Uterus (tissue), 3 donors: ENCODE measurements at regions not wholly inside any gene's neighbourhood (a gene's known extent, or its start where the extent isn't known, plus 50 kb on each side); places are given as distances from the start of the nearest gene placed in this dataset.

Source experiments
- DNase-seq, 2 donors: peaks; one replicate each; pipeline ENCODE4 v3.0.0-alpha.2; 2019 to 2020
- H3K27ac ChIP-seq, 2 donors: fragments of 200-600 bp; sonication (generic); 1 replicate in 1 of 2; 2 replicates in 1 of 2; pipeline ENCODE4 v1.5.1; 2016 to 2018
- H3K27me3 ChIP-seq, 2 donors: fragments of 200-600 bp; sonication (generic); one replicate each; pipeline ENCODE4 v1.5.1; 2018 to 2019; ENCODE audit warnings: control low read depth in 1 of 2
- H3K36me3 ChIP-seq, 2 donors: fragments of 200-600 bp; sonication (generic); one replicate each; pipeline ENCODE4 v1.5.1; 2019; ENCODE audit warnings: control low read depth in 1 of 2
- H3K4me1 ChIP-seq, 2 donors: fragments of 200-600 bp; sonication (generic); one replicate each; pipeline ENCODE4 v1.5.1; 2018 to 2019; ENCODE audit warnings: control low read depth in 1 of 2
- H3K4me3 ChIP-seq, 2 donors: fragments of 200-600 bp; sonication (generic); 1 replicate in 1 of 2; 2 replicates in 1 of 2; pipeline ENCODE4 v1.5.1; 2018 to 2019; ENCODE audit warnings: mild to moderate bottlenecking in 1 of 2
- H3K9me3 ChIP-seq, 2 donors: fragments of 200-600 bp; sonication (generic); one replicate each; pipeline ENCODE4 v1.5.1; 2019; ENCODE audit warnings: control low read depth in 1 of 2
- POLR2A ChIP-seq, 2 donors: fragments of 450-650 bp; IDR thresholded peaks; one replicate each; pipeline ENCODE4 v1.6.1; 2016; ENCODE audit warnings: antibody characterized with exemption in 2 of 2, mild to moderate bottlenecking in 1 of 2, moderate library complexity in 1 of 2
- intact Hi-C: fragments of 100-400 bp; cut with DNase I; formaldehyde crosslinking; loops from one replicate; pipeline ENCODE4 v1.15.1; 2023; ENCODE audit warnings: low total_unique reads
- TF ChIP-seq, protein P1 (sequence below), 4 experiments: fragments of 200-600 bp in 2 of 4; fragments of 450-650 bp in 2 of 4; sonication (generic) in 2 of 4; IDR thresholded peaks; one replicate each; pipeline ENCODE4 v1.5.1; 2016 to 2019; ENCODE audit warnings: antibody characterized with exemption in 4 of 4, mild to moderate bottlenecking in 2 of 4, moderate library complexity in 1 of 4
- donor health status: DM: yes; HTN: yes; CAD: no.

GRCh38 chr1:57599236-57599994 lies 175.6 kb upstream of the DAB1 start:
- Histone ChIP-seq H3K4me1 (no peaks in the 10 kb centered on the region), H3K27me3 (no peaks in the 10 kb centered on the region), H3K9me3 (no peaks in the 10 kb centered on the region), H3K27ac (no peak overlapping the region), H3K36me3 (no peaks in the 10 kb centered on the region), H3K4me3 (no peak overlapping the region)
- no peak for DNase-seq
- intact Hi-C loops, result no loop called here
- no peak for TF ChIP-seq POLR2A (IDR thresholded peaks at IDR 0.05)
- TF ChIP-seq, protein P1, sequence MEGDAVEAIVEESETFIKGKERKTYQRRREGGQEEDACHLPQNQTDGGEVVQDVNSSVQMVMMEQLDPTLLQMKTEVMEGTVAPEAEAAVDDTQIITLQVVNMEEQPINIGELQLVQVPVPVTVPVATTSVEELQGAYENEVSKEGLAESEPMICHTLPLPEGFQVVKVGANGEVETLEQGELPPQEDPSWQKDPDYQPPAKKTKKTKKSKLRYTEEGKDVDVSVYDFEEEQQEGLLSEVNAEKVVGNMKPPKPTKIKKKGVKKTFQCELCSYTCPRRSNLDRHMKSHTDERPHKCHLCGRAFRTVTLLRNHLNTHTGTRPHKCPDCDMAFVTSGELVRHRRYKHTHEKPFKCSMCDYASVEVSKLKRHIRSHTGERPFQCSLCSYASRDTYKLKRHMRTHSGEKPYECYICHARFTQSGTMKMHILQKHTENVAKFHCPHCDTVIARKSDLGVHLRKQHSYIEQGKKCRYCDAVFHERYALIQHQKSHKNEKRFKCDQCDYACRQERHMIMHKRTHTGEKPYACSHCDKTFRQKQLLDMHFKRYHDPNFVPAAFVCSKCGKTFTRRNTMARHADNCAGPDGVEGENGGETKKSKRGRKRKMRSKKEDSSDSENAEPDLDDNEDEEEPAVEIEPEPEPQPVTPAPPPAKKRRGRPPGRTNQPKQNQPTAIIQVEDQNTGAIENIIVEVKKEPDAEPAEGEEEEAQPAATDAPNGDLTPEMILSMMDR (IDR thresholded peaks at IDR 0.05), result no peak

DNA sequence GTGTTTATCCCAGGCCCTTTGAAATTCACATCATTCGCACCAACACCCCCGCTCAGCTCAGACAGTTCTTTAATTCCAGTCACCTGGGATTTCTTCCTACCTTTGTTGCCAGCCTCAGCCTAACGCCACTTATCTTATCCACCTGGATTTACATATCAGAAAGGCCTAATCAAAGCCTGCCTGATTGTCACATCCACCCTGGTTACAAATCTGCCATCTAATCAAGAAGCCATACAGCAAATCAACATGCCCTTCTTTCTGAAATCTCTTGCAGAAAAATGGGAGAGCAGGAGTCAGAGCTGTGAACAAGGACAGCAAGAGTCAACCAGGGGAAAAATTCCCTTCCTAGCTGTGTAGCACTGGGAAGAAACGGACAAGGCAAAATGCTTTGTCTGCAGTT lies 173.2 kb upstream of the DAB1 start:
- Histone ChIP-seq H3K36me3 (no peaks in the 10 kb centered on the region), H3K27me3 (no peaks in the 10 kb centered on the region), H3K9me3 (no peaks in the 10 kb centered on the region), H3K4me3 (no peak overlapping the region), H3K27ac (no peak overlapping the region), H3K4me1 (no peaks in the 10 kb centered on the region)
- intact Hi-C loops, result no loop called here
- DNase-seq, result no peak
- TF ChIP-seq, protein P1 (IDR thresholded peaks at IDR 0.05), result no peak
- TF ChIP-seq POLR2A (IDR thresholded peaks at IDR 0.05), result no peak

DNA sequence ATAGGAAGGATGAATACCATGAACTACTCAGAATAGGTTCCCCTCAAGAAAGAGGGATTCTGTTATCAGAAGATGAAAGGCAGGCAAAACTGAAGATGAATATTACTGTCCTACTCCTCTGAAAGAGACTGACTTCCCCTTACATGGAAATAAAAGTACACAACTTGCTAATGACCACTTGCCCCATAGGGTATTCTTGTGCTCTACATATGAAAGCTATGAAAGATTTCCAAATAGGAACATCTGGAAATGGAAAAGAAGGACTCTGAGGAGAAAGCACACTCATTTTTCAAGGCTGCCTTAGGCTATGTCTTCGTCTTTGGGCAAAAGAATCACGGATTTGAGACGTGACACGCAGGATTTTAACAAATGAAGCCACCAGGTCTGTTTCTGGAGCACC lies 170.1 kb upstream of the DAB1 start:
- H3K27ac ChIP-seq, result no peak overlapping the region
- no peaks in the 10 kb centered on the region for H3K36me3 ChIP-seq
- intact Hi-C loops, result no loop called here
- H3K9me3 ChIP-seq, result no peaks in the 10 kb centered on the region
- no peak for DNase-seq
- no peaks in the 10 kb centered on the region for H3K27me3 ChIP-seq
- H3K4me1 ChIP-seq, result no peaks in the 10 kb centered on the region
- no peak overlapping the region for H3K4me3 ChIP-seq
- no peak for TF ChIP-seq POLR2A (IDR thresholded peaks at IDR 0.05)
- TF ChIP-seq, protein P1 (IDR thresholded peaks at IDR 0.05), result no peak

DNA sequence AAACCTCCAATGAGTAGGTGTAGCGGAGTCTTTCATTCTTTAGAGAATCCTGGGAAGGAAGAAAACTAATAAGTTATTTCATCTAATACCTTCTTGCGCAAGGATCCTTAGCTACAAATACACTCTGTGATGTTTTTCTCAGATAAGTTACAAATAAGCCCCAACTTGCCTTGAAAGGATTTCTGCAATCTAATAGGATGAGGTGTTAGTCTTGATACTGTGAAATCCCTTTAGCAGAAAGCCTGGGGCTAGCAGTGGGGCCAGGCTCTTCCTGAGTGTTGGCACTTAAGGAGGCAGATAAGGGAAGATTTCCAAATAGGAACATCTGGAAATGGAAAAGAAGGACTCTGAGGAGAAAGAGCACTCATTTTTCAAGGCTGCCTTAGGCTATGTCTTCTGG lies 168.0 kb upstream of the DAB1 start:
- H3K4me1 ChIP-seq, result no peaks in the 10 kb centered on the region
- no peak overlapping the region for H3K4me3 ChIP-seq
- H3K36me3 ChIP-seq, result no peaks in the 10 kb centered on the region
- H3K27me3 ChIP-seq, result no peaks in the 10 kb centered on the region
- TF ChIP-seq, protein P1 (IDR thresholded peaks at IDR 0.05), result no peak
- TF ChIP-seq POLR2A (IDR thresholded peaks at IDR 0.05), result no peak
- no peak for DNase-seq
- H3K9me3 ChIP-seq, result no peaks in the 10 kb centered on the region
- no peak overlapping the region for H3K27ac ChIP-seq
- intact Hi-C loops, result no loop called here

GRCh38 chr1:57590978-57591377 lies 167.1 kb upstream of the DAB1 start:
- no peaks in the 10 kb centered on the region for H3K27me3 ChIP-seq
- TF ChIP-seq, protein P1 (IDR thresholded peaks at IDR 0.05), result no peak
- TF ChIP-seq POLR2A (IDR thresholded peaks at IDR 0.05), result no peak
- intact Hi-C loops, result no loop called here
- no peak overlapping the region for H3K27ac ChIP-seq
- no peaks in the 10 kb centered on the region for H3K36me3 ChIP-seq
- H3K4me1 ChIP-seq, result no peaks in the 10 kb centered on the region
- no peaks in the 10 kb centered on the region for H3K9me3 ChIP-seq
- DNase-seq, result no peak
- no peak overlapping the region for H3K4me3 ChIP-seq
